ENCODE measurements at regions not wholly inside any gene's neighbourhood (a gene's known extent, or its start where the extent isn't known, plus 50 kb on each side); places are given as distances from the start of the nearest gene placed in this dataset.

- DNase-seq (ENCODE audit: low read depth), result no peak
Observed at GRCh38 chr5:86780018-86780417, 162.3 kb downstream of the COX7C start.

GRCh38 chr5:86786955-86787354 is 169.2 kb downstream of the COX7C start:
- no peak for DNase-seq (ENCODE audit: low read depth)

GRCh38 chr5:86795659-86796058 is 177.9 kb downstream of the COX7C start:
- no peak for DNase-seq (ENCODE audit: low read depth)

GRCh38 chr5:86797677-86798076 is 179.9 kb downstream of the COX7C start:
- DNase-seq (ENCODE audit: low read depth), result no peak

GRCh38 chr5:86806206-86806605 is 188.5 kb downstream of the COX7C start:
- DNase-seq (ENCODE audit: low read depth), result no peak

GRCh38 chr5:86807046-86808031 is 189.6 kb downstream of the COX7C start:
- DNase-seq (ENCODE audit: low read depth), result no peak

GRCh38 chr5:86814315-86814714 is 196.6 kb downstream of the COX7C start:
- no peak for DNase-seq (ENCODE audit: low read depth)

GRCh38 chr5:86814907-86815306 is 197.2 kb downstream of the COX7C start:
- DNase-seq (ENCODE audit: low read depth), result no peak

- no peak for DNase-seq (ENCODE audit: low read depth)
Observed at GRCh38 chr5:86824637-86825036, 206.9 kb downstream of the COX7C start.

GRCh38 chr5:86831128-86831527 is 213.4 kb downstream of the COX7C start:
- DNase-seq (ENCODE audit: low read depth), result no peak

GRCh38 chr5:86833868-86834267 is 216.1 kb downstream of the COX7C start:
- no peak for DNase-seq (ENCODE audit: low read depth)

GRCh38 chr5:86837610-86838009 is 219.9 kb downstream of the COX7C start:
- no peak for DNase-seq (ENCODE audit: low read depth)

GRCh38 chr5:86838083-86838482 is 220.3 kb downstream of the COX7C start:
- DNase-seq (ENCODE audit: low read depth), result no peak

GRCh38 chr5:86841000-86841644 is 223.4 kb downstream of the COX7C start:
- DNase-seq (ENCODE audit: low read depth), result no peak

GRCh38 chr5:86858442-86858841 is 240.7 kb downstream of the COX7C start:
- no peak for DNase-seq (ENCODE audit: low read depth)

GRCh38 chr5:86861512-86861911 is 243.8 kb downstream of the COX7C start:
- DNase-seq (ENCODE audit: low read depth), result no peak

GRCh38 chr5:86862093-86862492 is 244.4 kb downstream of the COX7C start:
- no peak for DNase-seq (ENCODE audit: low read depth)

GRCh38 chr5:86864051-86864450 is 246.3 kb downstream of the COX7C start:
- no peak for DNase-seq (ENCODE audit: low read depth)

GRCh38 chr5:86865256-86865785 is 247.6 kb downstream of the COX7C start:
- DNase-seq (ENCODE audit: low read depth), result no peak

GRCh38 chr5:86866036-86866435 is 248.3 kb downstream of the COX7C start:
- DNase-seq (ENCODE audit: low read depth), result no peak

- no peak for DNase-seq (ENCODE audit: low read depth)
Observed at GRCh38 chr5:86869268-86869667, 251.5 kb downstream of the COX7C start.

GRCh38 chr5:86875539-86875938 is 257.8 kb downstream of the COX7C start:
- no peak for DNase-seq (ENCODE audit: low read depth)

GRCh38 chr5:86878250-86878649 is 260.5 kb downstream of the COX7C start:
- peak; percentile 10 for DNase-seq (ENCODE audit: low read depth)

Measured in amniotic epithelial cell (primary cell).